HG02759 (cell line): ENCODE measurements at regions not wholly inside any gene's neighbourhood (a gene's known extent, or its start where the extent isn't known, plus 50 kb on each side); places are given as distances from the start of the nearest gene placed in this dataset.
"Not testable (repeated sequence)": the region's sequence is repeated elsewhere in the genome, so short reads cannot be mapped to it uniquely, and the experiment has no call there.

Source experiments
- ATAC-seq: cut with Tn5 transposase; IDR thresholded peaks from one replicate; pipeline ENCODE4 v1.9.1; 2021; ENCODE audit warnings: mild to moderate bottlenecking, moderate library complexity; ENCODE audit not compliant: unreplicated experiment

DNA sequence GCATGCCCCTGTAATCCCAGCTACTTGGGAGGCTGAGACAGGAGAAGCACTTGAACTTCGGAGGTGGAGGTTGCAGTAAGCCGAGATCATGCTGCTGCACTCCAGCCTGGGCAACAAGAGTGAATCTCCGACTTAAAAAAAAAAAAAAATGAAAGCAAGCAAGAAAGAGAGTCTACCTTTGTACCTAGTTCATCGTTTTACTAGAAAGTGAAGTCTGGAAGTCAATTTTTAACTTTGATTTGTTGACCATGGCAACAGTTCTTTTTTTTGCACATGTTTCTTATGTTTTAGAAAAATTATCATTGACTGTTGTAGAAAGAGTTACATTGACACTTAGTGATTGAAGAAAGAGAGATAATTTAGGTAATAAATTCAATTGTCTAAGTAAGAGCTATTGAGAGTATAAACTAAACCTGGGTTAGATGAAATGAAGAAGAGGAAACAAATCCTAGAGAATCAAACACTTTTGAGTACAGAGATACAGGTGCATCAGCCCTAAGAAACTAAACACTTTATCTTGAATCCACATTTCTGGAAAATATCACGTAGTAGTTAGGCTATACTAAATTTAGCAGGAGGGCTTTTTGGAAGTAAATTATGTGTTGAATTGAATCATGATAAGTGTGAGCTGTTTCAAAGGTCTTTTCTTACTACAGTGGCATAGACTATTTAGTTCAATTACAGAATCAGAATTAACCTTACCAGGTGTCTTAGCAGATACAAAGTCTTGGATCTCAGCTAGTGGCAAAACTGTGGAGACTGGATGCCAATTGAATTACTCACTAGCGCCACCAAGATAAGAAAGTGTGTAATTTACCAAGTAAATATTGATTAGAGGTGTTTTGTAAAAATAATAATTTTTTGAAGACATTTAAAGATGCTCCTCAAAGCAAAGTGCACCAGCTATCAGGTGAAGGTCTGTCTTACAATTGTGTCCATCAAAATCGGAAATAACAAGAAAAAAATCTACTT is 303.4 kb upstream of the NRXN1 start:
- no peak for ATAC-seq

DNA sequence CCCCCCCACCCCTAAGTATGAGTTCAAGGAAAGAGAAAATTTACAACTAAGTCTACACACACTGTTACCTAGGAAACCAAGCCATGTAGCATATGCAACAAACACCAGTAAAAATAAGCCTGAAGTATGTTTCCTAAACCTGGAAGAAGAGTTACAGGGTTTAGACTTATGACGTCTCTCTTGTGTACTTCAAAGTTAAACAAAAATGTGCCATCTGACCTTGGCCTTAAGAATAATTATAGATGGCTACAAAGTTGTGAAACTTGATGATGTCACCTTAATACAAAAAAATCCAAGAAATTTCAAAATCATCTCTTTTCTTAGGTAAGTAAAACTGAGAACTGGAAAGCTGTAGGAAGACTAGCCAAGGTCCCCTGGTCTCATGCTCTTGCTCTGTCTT is 297.6 kb upstream of the NRXN1 start:
- no peak for ATAC-seq

DNA sequence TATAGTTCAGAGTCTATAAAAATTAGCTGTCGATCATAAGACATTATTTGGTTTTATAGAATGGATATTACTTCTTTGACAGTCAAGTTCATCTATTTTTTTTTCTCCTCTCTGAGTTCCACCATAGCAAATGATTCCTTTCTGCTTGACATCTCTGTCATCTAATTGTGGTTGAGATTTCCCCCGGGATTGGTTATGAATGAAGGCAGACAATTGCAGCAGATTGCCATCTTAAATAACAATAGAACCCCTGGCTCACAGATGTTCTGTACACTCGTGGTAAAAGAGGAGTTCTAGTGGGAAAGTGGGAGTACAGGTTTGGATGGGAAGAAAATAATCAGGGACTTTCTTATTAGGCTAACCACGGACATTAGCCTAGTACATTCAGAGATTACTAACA is 292.1 kb upstream of the NRXN1 start:
- ATAC-seq: no peak

DNA sequence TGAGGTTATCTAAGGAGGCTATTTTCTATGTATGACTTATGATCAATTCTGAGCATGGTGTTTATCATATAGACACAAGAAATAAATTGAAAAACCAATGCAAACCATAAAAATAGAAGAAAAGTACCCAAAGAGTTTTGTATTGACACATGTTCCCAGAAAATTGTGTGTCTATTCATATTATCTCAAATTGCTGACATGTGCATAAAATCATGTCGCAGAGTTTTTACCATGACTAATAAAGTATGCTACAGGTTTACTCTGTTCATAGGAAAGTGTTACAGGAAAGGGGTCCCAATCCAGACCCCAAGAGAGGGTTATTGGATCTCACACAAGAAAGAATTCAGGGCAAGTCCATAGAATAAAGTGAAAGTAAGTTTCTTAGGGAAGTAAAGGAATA is 290.7 kb upstream of the NRXN1 start:
- ATAC-seq: no peak

DNA sequence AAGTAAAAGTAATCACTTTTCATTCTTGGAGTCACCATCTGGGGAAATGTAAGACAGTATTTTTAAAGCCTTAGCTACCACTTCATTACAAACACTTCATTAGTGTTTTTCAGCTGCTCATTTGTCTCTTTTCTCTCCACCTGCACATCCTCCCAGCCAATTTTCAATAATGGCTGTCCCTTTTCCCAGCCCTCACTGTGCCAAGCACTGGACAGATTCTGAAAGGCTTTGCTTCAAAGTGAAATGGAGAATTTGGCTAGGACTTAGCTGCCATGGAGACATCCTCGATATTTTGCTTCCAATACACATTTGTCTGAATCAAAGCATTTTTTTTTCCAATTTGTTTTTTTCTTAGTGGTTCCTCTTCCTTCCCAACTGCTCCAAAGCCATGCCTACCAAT is 272.4 kb upstream of the NRXN1 start:
- no peak for ATAC-seq

DNA sequence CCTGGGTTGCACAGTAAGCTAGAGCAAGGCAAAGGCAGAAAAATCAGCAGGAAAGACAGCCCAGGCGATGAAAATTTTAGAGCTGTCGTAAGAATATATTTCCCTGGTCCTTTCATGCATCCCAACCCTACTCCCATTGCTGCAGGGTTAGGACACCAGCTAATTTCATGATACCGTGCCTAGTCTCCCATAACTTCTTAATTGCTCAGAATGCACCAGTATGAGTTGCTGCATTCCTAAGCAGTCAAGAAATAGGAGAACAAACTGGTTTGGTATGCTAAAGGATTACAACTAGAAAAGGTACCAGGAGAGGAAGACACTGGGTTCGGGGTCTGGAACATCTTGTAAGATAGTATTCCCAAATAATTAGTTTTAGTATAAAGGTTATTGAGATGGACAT is 269.4 kb upstream of the NRXN1 start:
- ATAC-seq: no peak

DNA sequence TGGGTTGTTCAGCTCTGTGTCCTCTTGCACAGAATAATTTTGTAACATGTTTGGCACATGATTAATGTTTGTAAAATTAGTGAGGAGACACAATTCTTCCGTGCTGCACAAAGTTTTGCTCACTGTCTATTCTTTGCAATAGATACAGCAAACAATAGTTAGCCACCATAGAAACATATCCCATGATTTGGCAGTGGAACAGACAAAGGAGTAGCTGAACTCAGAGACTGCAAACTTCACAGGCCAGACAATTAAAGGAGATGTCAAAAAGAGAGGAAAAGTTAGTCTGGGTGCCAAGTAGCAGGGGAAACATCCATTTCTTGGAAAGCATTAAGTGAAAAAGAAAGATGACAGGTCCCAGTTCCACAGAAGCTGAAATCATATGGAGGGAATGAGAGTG is 267.4 kb upstream of the NRXN1 start:
- ATAC-seq: no peak

DNA sequence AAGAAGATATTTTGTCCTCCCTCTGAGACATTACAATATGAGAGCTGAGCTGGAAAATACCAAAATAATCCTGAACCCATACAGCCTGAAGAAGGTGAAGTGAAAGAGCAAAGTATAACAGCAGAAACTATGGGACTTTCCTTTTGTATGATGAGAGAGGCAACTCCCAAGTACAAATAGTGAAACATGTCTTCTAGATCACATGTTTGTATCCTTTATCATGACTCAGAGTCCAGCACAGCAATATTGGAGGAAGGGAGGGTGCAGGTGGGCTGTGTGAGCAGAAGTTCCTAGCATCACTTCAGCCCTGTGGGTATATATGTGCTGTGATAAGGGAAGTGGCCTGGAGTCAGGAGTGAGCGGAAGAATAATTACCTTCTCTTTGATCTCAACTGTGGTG is 265.6 kb upstream of the NRXN1 start:
- ATAC-seq: peak; percentile 62

DNA sequence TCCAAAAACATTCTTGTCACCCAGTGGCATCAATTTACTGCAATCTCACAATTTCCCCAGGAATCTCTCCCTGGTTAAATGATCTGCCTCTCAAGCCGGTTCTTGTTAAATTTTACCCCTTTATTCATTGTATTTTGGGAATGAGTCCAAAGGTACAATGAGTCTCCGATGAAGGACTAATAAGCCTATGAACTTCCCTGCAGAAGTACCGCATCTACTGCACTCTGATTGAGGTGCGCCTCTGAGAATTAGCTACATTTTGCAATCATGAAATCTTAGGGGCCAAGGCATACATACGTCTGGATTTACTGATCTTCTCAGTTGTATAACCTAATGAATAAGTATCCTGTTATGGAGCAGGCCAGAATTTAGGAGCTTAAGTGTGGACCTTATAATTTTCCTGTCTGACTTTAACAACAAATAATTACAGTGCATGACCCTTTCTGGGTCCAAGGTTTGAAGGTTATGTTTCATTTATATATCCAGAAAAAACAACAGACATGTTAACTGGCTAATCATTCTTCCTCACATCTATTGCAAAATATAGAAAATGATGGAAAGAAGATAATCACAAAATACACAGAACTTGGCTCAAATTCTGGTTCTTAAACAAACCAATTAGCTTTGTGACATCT is 261.8 kb upstream of the NRXN1 start:
- no peak for ATAC-seq

DNA sequence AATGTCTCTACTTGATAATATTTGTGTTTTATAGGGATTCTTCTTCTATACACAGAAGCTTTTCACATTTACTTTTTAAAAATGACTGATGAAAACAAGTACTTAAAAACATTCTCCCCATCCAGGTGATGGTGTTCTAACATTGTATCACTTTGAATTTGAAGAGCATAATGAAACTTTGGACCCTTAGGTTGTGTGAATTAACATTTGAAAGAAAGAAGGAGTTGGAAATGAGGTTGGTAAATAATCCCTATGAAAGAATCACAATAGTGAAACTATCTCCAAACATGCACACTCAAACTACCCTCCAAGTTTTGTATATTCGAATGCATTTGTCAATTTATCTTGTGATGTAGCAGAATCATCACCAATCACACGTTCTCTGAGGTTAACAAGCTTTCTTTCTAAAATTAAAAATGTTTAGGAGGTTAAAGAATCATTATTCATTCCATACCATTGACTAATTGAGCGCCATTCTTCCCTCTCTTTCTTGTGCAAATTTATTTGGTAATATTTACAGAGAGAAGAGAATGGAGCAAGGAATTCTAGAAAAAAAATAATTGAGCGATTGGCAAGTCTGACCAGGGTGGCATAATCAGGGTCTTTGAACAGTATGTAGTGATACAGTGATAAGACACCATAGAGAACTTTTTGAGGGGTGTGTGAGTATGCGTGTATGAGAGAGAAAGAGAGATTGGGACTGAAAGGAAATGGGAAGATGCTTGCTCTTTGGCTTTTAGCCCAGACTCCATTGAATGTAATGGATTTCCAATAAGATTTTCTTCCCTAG is 260.0 kb upstream of the NRXN1 start:
- ATAC-seq: no peak

DNA sequence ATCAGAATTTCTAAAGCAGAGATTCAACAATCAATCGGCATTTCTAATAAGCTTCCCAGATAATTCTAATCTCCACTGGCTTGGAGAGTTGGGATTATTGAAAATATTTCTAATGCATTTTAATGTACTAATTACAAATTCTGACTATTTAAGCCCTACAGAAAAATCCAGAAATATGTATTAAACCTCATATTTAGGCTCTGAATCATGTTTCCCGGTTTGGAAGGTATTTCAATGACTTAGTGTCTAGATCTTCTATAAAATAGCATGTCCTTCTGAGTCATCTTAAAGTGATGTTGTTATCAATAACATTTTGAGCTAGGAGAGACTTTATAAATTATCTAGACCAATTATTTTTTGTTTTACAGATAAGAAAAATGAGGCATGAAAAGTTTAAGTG is 258.8 kb upstream of the NRXN1 start:
- no peak for ATAC-seq

DNA sequence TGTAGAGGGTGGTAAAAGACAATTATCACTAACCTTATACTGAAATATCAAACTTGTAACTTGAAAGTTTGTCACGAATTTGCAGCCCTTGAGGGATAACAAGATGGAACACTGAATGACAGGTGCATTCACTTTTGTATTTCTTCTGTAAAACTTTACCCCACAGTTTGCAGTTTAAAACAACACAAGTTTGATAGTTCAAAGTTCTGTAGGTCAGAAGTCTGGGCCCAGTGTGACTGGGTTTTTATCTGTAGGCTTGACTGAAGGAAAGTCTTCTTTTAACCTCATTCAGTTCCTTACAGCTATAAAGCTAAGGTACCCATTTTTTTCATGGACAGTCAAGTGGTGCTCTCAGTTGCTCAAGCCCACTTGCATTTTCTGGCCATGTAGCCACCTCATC is 257.1 kb upstream of the NRXN1 start:
- no peak for ATAC-seq

DNA sequence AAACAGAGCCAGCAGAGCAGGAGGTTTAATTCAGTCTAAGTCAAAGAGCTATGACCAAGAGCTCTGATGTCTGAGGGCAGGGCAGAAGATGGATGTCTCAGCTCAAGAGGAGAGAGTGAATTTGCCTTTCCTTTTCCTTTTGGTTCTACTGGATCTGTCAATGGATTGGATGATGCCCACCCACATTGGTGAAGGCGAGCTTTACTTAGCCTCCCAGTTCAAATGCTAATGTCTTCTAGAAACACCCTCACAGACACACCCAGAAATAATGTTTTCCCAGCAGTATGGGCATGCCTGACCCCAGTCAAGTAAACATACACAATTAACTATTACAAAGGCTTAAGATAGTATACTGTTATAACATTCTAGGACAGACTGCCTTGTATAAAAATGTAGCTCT is 236.3 kb upstream of the NRXN1 start:
- ATAC-seq: no peak

DNA sequence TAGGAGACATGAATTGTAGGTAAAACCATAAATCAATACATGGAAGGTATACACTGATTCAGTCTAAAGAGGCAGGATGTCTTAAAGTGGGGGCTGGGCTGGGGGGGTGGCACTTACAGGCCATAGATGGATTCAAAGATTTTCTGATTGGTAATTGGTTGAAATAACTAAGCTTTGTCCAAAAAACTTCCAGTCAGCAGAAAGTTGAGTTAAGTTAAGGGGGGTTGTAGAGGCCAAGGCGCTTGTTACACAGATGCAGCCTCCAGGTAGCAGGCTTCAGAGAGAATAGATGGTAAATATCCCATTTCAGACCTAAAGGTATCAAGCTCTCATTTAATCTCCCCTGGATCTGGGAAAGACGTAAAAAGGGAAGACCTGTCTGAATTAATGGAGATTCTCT is 233.6 kb upstream of the NRXN1 start:
- ATAC-seq: no peak

DNA sequence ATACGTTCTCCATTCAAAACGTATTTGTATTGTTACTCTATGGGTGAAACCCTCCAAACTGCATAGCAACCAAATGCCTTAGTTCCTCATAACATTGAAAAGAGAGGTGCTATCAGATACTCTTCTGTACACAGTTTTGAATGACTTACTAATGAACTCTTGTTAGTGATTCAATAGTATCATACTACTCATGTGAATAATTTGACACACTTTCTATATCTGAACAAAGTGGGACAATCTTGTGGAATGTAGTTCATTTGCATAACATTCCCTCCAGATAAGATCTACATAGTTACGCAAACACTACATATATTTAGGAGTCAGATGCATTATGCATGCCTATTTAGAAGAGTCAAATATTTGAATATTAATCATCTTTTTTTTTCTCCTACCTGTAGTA is 232.0 kb upstream of the NRXN1 start:
- no peak for ATAC-seq

DNA sequence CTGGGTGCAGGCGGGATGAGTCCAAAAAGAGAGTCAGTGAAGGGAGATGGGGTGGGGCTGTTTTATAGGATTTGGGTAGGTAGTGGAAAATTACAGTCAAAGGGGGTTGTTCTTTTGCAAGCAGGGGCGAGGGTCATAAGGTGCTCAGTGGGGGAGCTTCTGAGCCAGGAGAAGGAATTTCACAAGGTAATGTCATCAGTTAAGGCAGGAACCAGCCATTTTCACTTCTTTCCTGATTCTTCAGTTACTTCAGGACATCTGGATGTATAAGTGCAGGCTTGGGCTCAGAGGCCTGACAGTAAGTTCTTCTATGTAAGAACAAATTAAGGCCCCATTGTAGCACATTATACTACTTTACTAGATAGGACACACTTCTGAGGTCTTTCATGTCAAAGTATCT is 231.2 kb upstream of the NRXN1 start:
- not testable (repeated sequence) for ATAC-seq

DNA sequence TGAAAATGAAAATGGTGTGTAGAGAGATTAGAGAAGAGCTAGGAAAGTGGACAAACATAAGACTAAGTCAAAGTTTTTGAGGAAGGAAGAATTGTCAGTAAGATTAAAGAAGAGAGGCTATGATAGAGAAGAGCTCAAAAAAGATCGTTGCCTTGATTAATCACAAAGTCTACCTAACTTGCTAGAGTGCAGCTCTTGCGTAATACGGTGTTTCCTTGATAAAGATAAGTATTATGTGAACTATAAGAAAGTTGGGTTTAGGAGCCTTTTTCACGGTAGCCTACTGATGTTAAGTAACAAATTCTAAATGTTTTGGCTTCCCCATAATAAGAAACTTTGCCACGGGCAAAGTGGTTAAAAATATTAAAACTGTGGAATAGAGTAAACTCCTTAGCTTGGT is 226.4 kb upstream of the NRXN1 start:
- no peak for ATAC-seq

DNA sequence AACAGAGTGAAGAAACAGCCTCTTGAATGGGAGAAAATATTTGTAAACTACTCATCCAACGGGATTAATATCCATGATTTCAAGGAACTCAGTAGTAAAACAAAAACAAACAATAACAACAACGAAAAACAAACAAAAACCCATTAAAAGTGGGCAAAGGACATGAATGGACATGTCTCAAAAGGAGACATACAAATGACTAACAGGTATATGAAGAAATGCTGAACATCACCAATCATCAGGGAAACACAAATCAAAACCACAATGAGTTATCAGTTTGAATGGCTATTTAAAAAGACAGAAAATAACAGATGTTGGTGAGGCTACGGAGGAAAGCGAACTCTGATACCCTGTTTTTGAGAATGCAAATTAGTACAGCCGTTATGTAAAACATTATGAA is 224.8 kb upstream of the NRXN1 start:
- ATAC-seq: no peak

DNA sequence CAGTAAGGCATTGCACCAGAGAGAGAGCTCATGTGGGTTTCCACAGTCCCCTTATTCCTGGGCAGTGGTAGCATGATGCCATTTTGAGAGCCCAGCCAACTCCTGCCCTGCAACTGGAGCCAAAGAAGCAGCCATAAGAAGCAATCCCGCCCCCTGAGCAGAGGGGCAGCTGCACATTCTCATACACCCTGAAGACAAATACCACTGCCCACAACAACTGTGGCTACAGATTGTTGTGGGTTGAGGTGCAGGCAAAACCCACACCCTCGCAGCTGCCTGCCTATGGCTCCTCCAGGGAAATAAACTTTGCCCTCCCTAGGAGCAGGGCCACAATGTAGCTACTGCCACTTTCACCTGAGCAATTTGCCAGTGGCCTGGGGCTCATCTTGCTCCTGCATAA is 219.4 kb upstream of the NRXN1 start:
- no peak for ATAC-seq

DNA sequence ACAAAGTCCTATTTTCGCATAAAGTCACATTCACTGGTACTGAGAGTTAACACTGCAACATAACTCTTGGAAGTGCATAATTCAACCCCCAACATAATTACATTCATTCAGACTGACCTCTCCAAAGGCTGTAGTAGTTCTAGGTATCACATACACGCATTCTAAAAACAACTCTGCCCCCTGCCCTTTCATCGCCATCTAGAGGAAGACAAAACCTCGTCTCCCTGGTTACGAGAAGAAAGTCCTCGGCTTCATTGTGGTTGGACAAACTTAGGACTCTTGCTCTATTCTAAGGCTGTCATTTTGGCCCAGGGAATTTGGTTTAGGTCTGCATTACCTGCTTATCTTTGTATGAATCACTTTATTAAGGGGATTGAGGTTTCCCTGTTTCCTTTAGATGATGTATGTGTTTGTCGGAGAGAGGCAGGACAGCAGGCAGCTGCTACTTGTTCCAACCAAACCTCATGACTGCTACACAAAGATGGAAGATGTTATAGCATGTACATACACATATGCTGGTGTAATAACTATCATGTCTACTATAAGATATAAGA is 215.4 kb upstream of the NRXN1 start:
- ATAC-seq: no peak

DNA sequence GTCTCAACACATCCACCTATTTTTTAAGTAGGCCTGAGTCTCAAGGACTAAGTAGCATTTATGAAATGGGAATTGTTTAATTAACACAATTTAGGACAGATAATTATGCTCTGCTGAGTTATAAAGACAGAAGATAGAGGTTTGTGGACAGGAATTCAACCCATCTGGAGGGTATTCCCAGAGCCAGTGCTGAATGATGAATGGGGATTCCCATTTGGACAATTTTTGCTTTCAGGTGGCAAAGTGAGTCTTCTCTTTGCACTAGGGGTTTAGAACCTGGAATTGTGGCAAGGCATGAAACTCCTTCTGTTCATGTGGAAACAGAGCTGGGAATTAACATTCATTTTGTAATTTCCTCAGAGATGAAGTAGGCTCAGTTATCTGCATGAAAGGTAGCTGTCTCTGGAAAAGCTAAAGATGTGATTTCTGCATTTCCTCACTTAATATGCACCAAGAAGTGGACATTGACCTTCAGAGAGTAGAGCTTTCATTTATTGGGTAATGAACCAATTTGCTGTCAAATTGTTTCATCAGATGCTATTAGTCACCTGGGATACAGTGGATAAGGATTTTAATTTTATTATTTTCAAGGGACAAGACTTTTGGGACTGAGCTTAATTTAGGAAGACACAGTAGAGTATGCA is 212.1 kb upstream of the NRXN1 start:
- no peak for ATAC-seq
